SK-N-MC (cell line): ENCODE measurements at regions not wholly inside any gene's neighbourhood (a gene's known extent, or its start where the extent isn't known, plus 50 kb on each side); places are given as distances from the start of the nearest gene placed in this dataset.

Experiments
- EZH2 ChIP-seq: fragments of 200-600 bp; sonication (generic); IDR thresholded peaks from one replicate; pipeline ENCODE4 v1.6.1; 2017; ENCODE audit warnings: antibody characterized with exemption
- POLR2AphosphoS5 ChIP-seq: IDR thresholded peaks from 2 replicates; pipeline ENCODE4 v1.6.1; 2012; ENCODE audit warnings: mild to moderate bottlenecking, low read depth, low read length, borderline replicate concordance

- no peak for TF ChIP-seq POLR2AphosphoS5
- no peak for TF ChIP-seq EZH2
Measured at GRCh38 chr2:136347981-136348380, 230.0 kb upstream of the CXCR4 start.
